Transverse colon (tissue), 4 donors: ENCODE measurements at regions not wholly inside any gene's neighbourhood (a gene's known extent, or its start where the extent isn't known, plus 50 kb on each side); places are given as distances from the start of the nearest gene placed in this dataset.

Experiments used
- DNase-seq: peaks from one replicate; pipeline ENCODE4 v3.0.0-alpha.2; 2019
- H3K27ac ChIP-seq, 4 donors: fragments of 200-600 bp; sonication (generic); 2 replicates each; pipeline ENCODE4 v1.5.1; 2016 to 2018; ENCODE audit warnings: inconsistent platforms in 4 of 4
- H3K27me3 ChIP-seq: fragments of 200-600 bp; sonication (generic); 2 replicates; pipeline ENCODE4 v1.5.1; 2017; ENCODE audit warnings: inconsistent platforms
- H3K36me3 ChIP-seq, 4 donors: fragments of 200-600 bp; sonication (generic); 2 replicates each; pipeline ENCODE4 v1.5.1; 2017 to 2019; ENCODE audit warnings: inconsistent platforms in 4 of 4
- H3K4me1 ChIP-seq, 4 donors: fragments of 200-600 bp; sonication (generic); 2 replicates each; pipeline ENCODE4 v1.5.1; 2017 to 2020; ENCODE audit warnings: inconsistent platforms in 4 of 4
- H3K4me3 ChIP-seq, 4 donors: fragments of 200-600 bp; sonication (generic); 1 replicate in 1 of 4; 2 replicates in 3 of 4; pipeline versions ENCODE4 v1.5.1 to v1.6.1; 2017 to 2019; ENCODE audit warnings: inconsistent platforms in 4 of 4
- H3K9me3 ChIP-seq, 2 donors: fragments of 200-600 bp; sonication (generic); 2 replicates each; pipeline ENCODE4 v1.5.1; 2017 to 2019; ENCODE audit warnings: inconsistent platforms in 2 of 2
- EP300 ChIP-seq: sonication (generic); formaldehyde crosslinking; IDR thresholded peaks from one replicate; pipeline ENCODE4 v1.6.1; 2017; ENCODE audit warnings: antibody characterized with exemption, low read depth
- POLR2A ChIP-seq: fragments of 450-650 bp; IDR thresholded peaks from one replicate; pipeline ENCODE4 v1.6.1; 2016; ENCODE audit warnings: antibody characterized with exemption, mild to moderate bottlenecking, moderate library complexity
- POLR2AphosphoS5 ChIP-seq, 3 donors: sonication (generic); formaldehyde crosslinking; IDR thresholded peaks; one replicate each; pipeline ENCODE4 v1.6.1; 2016; ENCODE audit warnings: antibody characterized with exemption in 3 of 3
- WGBS, 2 donors: methylation state at CpG; one replicate each; pipeline ENCODE4 v1.1.5; 2018; ENCODE audit warnings: low coverage in 1 of 2; 5-methylcytosine and 5-hydroxymethylcytosine counted together
- in situ Hi-C, 4 donors: fragments of 200-750 bp; cut with MboI; loops; one replicate each; pipeline versions ENCODE4 v1.15.0 to v1.15.1; 2017; ENCODE audit warnings: low sequenced_read_pairs in 3 of 4, low pct_ligation_motif_present in 1 of 4, low pct_unique_long_range_greater_than_20kb in 1 of 4
- intact Hi-C: fragments of 100-400 bp; cut with DNase I; formaldehyde crosslinking; loops from one replicate; pipeline ENCODE4 v1.15.1; 2023; ENCODE audit warnings: low total_unique reads
- TF ChIP-seq, protein P1 (sequence below), 5 experiments: fragments of 200-600 bp in 3 of 5; fragments of 450-650 bp in 2 of 5; sonication (generic) in 3 of 5; IDR thresholded peaks; 1 replicate in 2 of 5; 2 replicates in 3 of 5; pipeline ENCODE4 v1.5.1; 2016 to 2017; ENCODE audit warnings: antibody characterized with exemption in 5 of 5, inconsistent platforms in 3 of 5, mild to moderate bottlenecking in 2 of 5, moderate library complexity in 1 of 5

DNA sequence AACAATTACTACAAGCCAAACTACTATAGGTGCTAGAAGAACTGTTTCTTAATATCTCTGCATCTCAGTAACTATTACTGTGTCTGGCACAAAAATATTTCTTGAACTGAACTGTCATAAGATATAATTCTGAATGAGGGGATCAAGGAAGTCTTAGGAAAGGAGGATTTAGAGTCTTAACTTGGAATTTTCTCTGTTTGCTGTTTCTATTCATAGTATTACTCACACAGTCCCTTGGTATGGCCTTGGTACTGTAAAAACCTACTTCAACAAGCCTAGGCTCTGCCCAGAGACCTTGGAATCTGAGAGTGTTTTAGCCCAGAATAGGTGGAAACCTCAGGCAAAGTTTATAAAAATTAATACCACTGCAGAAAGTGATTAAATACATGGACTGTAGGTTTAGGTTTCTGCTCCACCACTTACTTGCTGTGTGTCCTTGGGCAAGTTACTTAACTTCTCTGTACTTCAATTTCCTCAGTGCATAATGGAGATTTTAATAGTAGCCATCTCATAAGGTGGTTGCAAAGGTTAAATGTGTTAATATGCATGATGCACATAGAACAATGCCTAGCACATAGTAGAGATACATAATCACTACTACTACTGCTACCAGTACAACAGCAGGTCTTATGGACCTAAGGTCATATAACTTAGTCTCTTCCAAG lies 87.4 kb upstream of the NFIA start:
- H3K27ac ChIP-seq: no peak overlapping the region
- no peak for TF ChIP-seq POLR2A
- H3K27me3 ChIP-seq: no peaks in the 10 kb centered on the region
- in situ Hi-C loops (no loop called here), intact Hi-C loops (no loop called here)
- no peak for DNase-seq
- H3K9me3 ChIP-seq: no peaks in the 10 kb centered on the region
- no peaks in the 10 kb centered on the region for H3K36me3 ChIP-seq
- H3K4me3 ChIP-seq: no peak overlapping the region
- peaks cover 0 to under 1% (median 0%) of the 10 kb centered on the region in 4 donors for H3K4me1 ChIP-seq

DNA sequence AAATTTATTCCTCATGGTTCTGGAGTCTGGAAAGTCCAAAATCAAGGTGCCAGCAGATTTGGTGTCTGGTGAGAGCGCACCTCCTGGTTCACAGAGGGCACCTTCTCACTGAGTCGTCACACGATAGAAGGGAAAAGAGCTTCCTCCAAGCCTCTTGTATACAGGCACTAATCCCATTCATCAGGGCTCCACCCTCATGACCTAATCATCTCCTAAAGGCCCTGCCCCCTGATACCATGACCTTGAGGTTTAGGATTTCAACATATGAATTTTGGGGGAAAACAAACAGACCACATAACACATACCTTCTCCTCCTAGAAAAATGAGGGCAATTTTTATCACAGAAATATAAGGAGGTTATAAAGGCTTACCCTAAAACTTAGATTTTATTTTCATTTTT lies 88.0 kb upstream of the NFIA start:
- no peak for TF ChIP-seq POLR2A
- no peak for TF ChIP-seq EP300
- TF ChIP-seq, protein P1, sequence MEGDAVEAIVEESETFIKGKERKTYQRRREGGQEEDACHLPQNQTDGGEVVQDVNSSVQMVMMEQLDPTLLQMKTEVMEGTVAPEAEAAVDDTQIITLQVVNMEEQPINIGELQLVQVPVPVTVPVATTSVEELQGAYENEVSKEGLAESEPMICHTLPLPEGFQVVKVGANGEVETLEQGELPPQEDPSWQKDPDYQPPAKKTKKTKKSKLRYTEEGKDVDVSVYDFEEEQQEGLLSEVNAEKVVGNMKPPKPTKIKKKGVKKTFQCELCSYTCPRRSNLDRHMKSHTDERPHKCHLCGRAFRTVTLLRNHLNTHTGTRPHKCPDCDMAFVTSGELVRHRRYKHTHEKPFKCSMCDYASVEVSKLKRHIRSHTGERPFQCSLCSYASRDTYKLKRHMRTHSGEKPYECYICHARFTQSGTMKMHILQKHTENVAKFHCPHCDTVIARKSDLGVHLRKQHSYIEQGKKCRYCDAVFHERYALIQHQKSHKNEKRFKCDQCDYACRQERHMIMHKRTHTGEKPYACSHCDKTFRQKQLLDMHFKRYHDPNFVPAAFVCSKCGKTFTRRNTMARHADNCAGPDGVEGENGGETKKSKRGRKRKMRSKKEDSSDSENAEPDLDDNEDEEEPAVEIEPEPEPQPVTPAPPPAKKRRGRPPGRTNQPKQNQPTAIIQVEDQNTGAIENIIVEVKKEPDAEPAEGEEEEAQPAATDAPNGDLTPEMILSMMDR (IDR thresholded peaks at IDR 0.05): no peak
- no peak for TF ChIP-seq POLR2AphosphoS5 (IDR thresholded peaks at IDR 0.05)
- WGBS, 2 donors: 85 to 93% methylated on average over 3 of the region's 3 CpGs
- intact Hi-C loops: no loop called here
- Histone ChIP-seq H3K9me3 (no peaks in the 10 kb centered on the region), H3K27me3 (no peaks in the 10 kb centered on the region), H3K4me3 (no peak overlapping the region), H3K36me3 (no peaks in the 10 kb centered on the region), H3K27ac (no peak overlapping the region), H3K4me1 (peaks cover 0 to 4% (median 0%) of the 10 kb centered on the region in 4 donors)
- in situ Hi-C loops: no loop called here
- DNase-seq: no peak

DNA sequence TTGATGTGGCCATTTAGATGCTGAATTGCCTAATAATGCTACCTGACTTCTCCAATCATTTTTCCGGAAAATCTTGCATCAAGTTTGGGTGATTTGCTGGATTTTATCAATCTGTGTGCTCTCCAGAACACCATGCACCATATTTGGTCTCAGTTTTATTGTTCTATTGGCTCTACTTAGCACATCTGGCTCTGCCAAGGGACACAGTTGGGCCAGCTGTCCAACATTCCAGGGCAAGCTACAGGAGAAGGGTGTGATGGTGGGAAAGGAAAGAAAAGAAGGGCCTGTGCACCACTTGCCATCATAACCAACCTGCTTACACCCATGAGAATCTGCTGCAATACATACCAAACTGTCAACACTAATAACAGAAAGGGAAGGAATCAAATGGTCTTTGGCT lies 90.2 kb upstream of the NFIA start:
- no peak for DNase-seq
- Histone ChIP-seq H3K27ac (no peak overlapping the region), H3K4me1 (peaks cover 0 to 4% (median 0%) of the 10 kb centered on the region in 4 donors), H3K27me3 (no peaks in the 10 kb centered on the region), H3K4me3 (no peak overlapping the region), H3K36me3 (no peaks in the 10 kb centered on the region), H3K9me3 (no peaks in the 10 kb centered on the region)
- TF ChIP-seq POLR2AphosphoS5 (IDR thresholded peaks at IDR 0.05) (no peak), EP300 (no peak), POLR2A (no peak)
- TF ChIP-seq, protein P1 (IDR thresholded peaks at IDR 0.05): no peak
- intact Hi-C loops (no loop called here), in situ Hi-C loops (no loop called here)
- WGBS, 2 donors: 89 to 90% methylated on average over 1 of the region's 1 CpG

DNA sequence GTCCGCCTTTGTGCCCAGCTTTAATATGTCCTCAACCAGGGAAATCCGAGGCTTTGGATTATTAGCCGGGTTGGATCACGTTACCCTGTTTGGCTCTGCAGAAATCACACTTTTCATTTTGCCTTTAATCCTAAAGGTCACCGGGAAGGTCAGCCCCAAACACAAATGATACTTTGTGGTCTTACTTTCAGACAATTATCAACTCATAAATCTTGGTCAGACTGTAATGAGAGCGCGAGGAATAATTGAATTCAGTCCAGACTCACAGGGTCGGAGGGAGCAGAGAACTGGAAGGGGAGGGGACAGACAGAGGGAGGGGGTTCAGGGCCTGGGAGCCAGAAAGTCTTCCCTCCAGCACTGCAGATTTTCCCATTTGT lies 91.7 kb upstream of the NFIA start:
- in situ Hi-C loops: no loop called here
- Histone ChIP-seq H3K4me1 (peaks cover 0 to 4% (median 0%) of the 10 kb centered on the region in 4 donors), H3K27ac (no peak overlapping the region), H3K4me3 (no peak overlapping the region), H3K9me3 (no peaks in the 10 kb centered on the region), H3K36me3 (no peaks in the 10 kb centered on the region), H3K27me3 (no peaks in the 10 kb centered on the region)
- no peak for TF ChIP-seq EP300
- no peak for TF ChIP-seq POLR2AphosphoS5 (IDR thresholded peaks at IDR 0.05)
- TF ChIP-seq, protein P1 (IDR thresholded peaks at IDR 0.05): no peak
- TF ChIP-seq POLR2A: no peak
- DNase-seq: no peak
- WGBS, 2 donors: 88 to 89% methylated on average over 4 to 8 of the region's 8 CpGs
- intact Hi-C loops: no loop called here
